HCT116 (cell line): ENCODE measurements at regions not wholly inside any gene's neighbourhood (a gene's known extent, or its start where the extent isn't known, plus 50 kb on each side); places are given as distances from the start of the nearest gene placed in this dataset.

ENCODE experiments used
- ATAC-seq: fragments of 200-7000 bp; cut with Tn5 transposase; 2 replicates; pipeline ENCODE4 v1.9.1; 2020; ENCODE audit warnings: mild to moderate bottlenecking, moderate library complexity
- BruUV-seq: library from RNA; stranded (reverse); fragments of 400-500 nt; replicated peaks from 2 replicates; lab custom pipeline; 2021; lab: Mats Ljungman, UMichigan
- CTCF ChIA-PET: fragments of 300-600 bp; sonication (Branson Sonifier 250); formaldehyde crosslinking; loops from one replicate; lab custom pipeline; 2021; ENCODE audit warnings: antibody characterized with exemption; lab: Charles Lee
- POLR2A ChIA-PET: fragments of 300-600, 350-600 bp; sonication (Branson Sonifier 250); formaldehyde crosslinking; loops from one replicate; lab custom pipeline; 2021; ENCODE audit warnings: antibody characterized with exemption; lab: Charles Lee
- RAD21 ChIA-PET, 2 experiments: fragments of 300-600 bp; sonication (Branson Sonifier 250); formaldehyde crosslinking; loops; one replicate each; lab custom pipeline; 2023; ENCODE audit warnings: low total read pairs in 2 of 2; ENCODE audit not compliant: uncharacterized antibody in 2 of 2, unreplicated experiment in 2 of 2, low non-redundant PET in 1 of 2; lab: Charles Lee
- DNase-seq: peaks from one replicate; pipeline ENCODE4 v3.0.0-alpha.2; 2010; ENCODE audit warnings: low read depth, low spot score
- H2AFZ ChIP-seq: fragments of 200-600 bp; shearing (Covaris generic), sonication (generic); 2 replicates; pipeline ENCODE4 v1.6.1; 2017; ENCODE audit warnings: low read depth, mixed run types, mixed read lengths, antibody characterized with exemption, low read length; ENCODE audit not compliant: poor library complexity, severe bottlenecking
- H3K27ac ChIP-seq: 2 replicates; pipeline ENCODE4 v1.5.1; 2012; ENCODE audit warnings: low read depth, low read length
- H3K27me3 ChIP-seq: fragments of 200-600 bp; sonication (generic); 2 replicates; pipeline ENCODE4 v1.6.1; 2016; ENCODE audit warnings: mixed run types, low read length, mixed read lengths; ENCODE audit not compliant: insufficient read depth
- H3K36me3 ChIP-seq, 2 experiments: fragments of 200-500 bp in 1 of 2; fragments of 200-600 bp in 1 of 2; sonication (Bioruptor generic) in 1 of 2; sonication (generic) in 1 of 2; 2 replicates each; pipeline versions ENCODE4 v1.5.1 to v1.6.1; 2014 to 2016; ENCODE audit warnings: low read length in 2 of 2, inconsistent platforms in 1 of 2, mixed read lengths in 1 of 2, mixed run types in 1 of 2; ENCODE audit not compliant: insufficient read depth in 2 of 2, control insufficient read depth in 1 of 2
- H3K4me1 ChIP-seq, 2 experiments: fragments of 200-600 bp in 1 of 2; sonication (generic) in 1 of 2; 2 replicates each; pipeline versions ENCODE4 v1.5.1 to v1.6.1; 2012 to 2017; ENCODE audit warnings: low read length in 2 of 2, inconsistent platforms in 1 of 2, mild to moderate bottlenecking in 1 of 2, mixed read lengths in 1 of 2, mixed run types in 1 of 2, moderate library complexity in 1 of 2; ENCODE audit not compliant: insufficient read depth in 2 of 2, control insufficient read depth in 1 of 2
- H3K4me2 ChIP-seq: fragments of 200-600 bp; sonication (generic); 2 replicates; pipeline ENCODE4 v1.6.1; 2017; ENCODE audit warnings: mixed run types, low read length, mixed read lengths
- H3K4me3 ChIP-seq, 2 experiments: fragments of 200-600 bp in 1 of 2; sonication (generic) in 1 of 2; replicated peaks in 1 of 2; 2 replicates each; pipeline ENCODE4 v1.5.1; 2011 to 2016; ENCODE audit warnings: low read length in 2 of 2, control low read depth in 1 of 2, low read depth in 1 of 2, mild to moderate bottlenecking in 1 of 2, mixed read lengths in 1 of 2, mixed run types in 1 of 2
- H3K79me2 ChIP-seq: fragments of 200-600 bp; sonication (generic); 2 replicates; pipeline ENCODE4 v1.6.1; 2017; ENCODE audit warnings: mild to moderate bottlenecking, mixed run types, low read length, moderate library complexity, mixed read lengths; ENCODE audit not compliant: insufficient read depth
- H3K9ac ChIP-seq: fragments of 200-600 bp; sonication (generic); 2 replicates; pipeline ENCODE4 v1.6.1; 2016; ENCODE audit warnings: low read length, mixed read lengths
- H3K9me2 ChIP-seq: fragments of 200-600 bp; sonication (generic), shearing (Covaris generic); 2 replicates; pipeline ENCODE4 v1.6.1; 2017; ENCODE audit warnings: mixed run types, mild to moderate bottlenecking, moderate library complexity; ENCODE audit not compliant: insufficient read depth
- H3K9me3 ChIP-seq, 2 experiments: fragments of 200-500 bp in 1 of 2; fragments of 200-600 bp in 1 of 2; sonication (Bioruptor generic) in 1 of 2; sonication (generic) in 1 of 2; 2 replicates each; pipeline ENCODE4 v1.6.1; 2014 to 2017; ENCODE audit warnings: low read length in 2 of 2, mixed read lengths in 2 of 2, inconsistent platforms in 1 of 2, low read depth in 1 of 2, mild to moderate bottlenecking in 1 of 2, mixed run types in 1 of 2, moderate library complexity in 1 of 2; ENCODE audit not compliant: control insufficient read depth in 1 of 2, insufficient read depth in 1 of 2
- H4K20me1 ChIP-seq: fragments of 200-600 bp; sonication (generic), shearing (Covaris generic); 2 replicates; pipeline ENCODE4 v1.6.1; 2017; ENCODE audit warnings: mixed run types, mild to moderate bottlenecking, moderate library complexity; ENCODE audit not compliant: insufficient read depth
- CTCF ChIP-seq, 3 experiments: fragments of 200-600 bp in 1 of 3; sonication (generic) in 1 of 3; IDR thresholded peaks in 2 of 3; conservative IDR thresholded peaks in 1 of 3; 2 replicates each; pipeline ENCODE4 v1.5.1; 2012 to 2017; ENCODE audit warnings: low read depth in 2 of 3, low read length in 2 of 3, antibody characterized with exemption in 1 of 3, borderline replicate concordance in 1 of 3, control low read depth in 1 of 3, mild to moderate bottlenecking in 1 of 3, mixed read lengths in 1 of 3, mixed run types in 1 of 3, moderate library complexity in 1 of 3; ENCODE audit not compliant: insufficient read depth in 1 of 3
- FOSL1 ChIP-seq: IDR thresholded peaks from 2 replicates; pipeline ENCODE4 v1.6.1; 2012; ENCODE audit warnings: low read depth
- POLR2AphosphoS5 ChIP-seq: IDR thresholded peaks from 2 replicates; pipeline ENCODE4 v1.6.1; 2011; ENCODE audit warnings: mild to moderate bottlenecking, low read depth, low read length, moderate library complexity
- RAD21 ChIP-seq: IDR thresholded peaks from 2 replicates; pipeline ENCODE4 v1.6.1; 2012; ENCODE audit warnings: low read depth, mild to moderate bottlenecking
- REST ChIP-seq: IDR thresholded peaks from 2 replicates; pipeline ENCODE4 v1.6.1; 2012; ENCODE audit warnings: low read depth
- SRF ChIP-seq: IDR thresholded peaks from 2 replicates; pipeline ENCODE4 v1.6.1; 2012; ENCODE audit warnings: low read depth
- TCF7L2 ChIP-seq: IDR thresholded peaks from 2 replicates; pipeline ENCODE4 v1.7.0; 2011; ENCODE audit warnings: borderline replicate concordance, inconsistent platforms; ENCODE audit not compliant: insufficient read depth, insufficient read length; ENCODE audit errors: extremely low read depth
- YY1 ChIP-seq: IDR thresholded peaks from 2 replicates; pipeline ENCODE4 v1.6.1; 2011; ENCODE audit warnings: low read length, low read depth, moderate library complexity, mild to moderate bottlenecking; ENCODE audit not compliant: insufficient replicate concordance; ENCODE audit errors: extremely low read depth
- intact Hi-C: fragments of 100-400 bp; cut with micrococcal nuclease; formaldehyde crosslinking; loops from 2 replicates; pipeline ENCODE4 v1.10.0; 2022
- TF ChIP-seq, protein P1 (sequence below): IDR thresholded peaks from 2 replicates; pipeline ENCODE4 v1.6.1; 2012
- TF ChIP-seq, protein P2 (sequence below): IDR thresholded peaks from 2 replicates; pipeline ENCODE4 v1.6.1; 2011; ENCODE audit warnings: mild to moderate bottlenecking, low read length, moderate library complexity; ENCODE audit not compliant: insufficient replicate concordance; ENCODE audit errors: extremely low read depth

DNA sequence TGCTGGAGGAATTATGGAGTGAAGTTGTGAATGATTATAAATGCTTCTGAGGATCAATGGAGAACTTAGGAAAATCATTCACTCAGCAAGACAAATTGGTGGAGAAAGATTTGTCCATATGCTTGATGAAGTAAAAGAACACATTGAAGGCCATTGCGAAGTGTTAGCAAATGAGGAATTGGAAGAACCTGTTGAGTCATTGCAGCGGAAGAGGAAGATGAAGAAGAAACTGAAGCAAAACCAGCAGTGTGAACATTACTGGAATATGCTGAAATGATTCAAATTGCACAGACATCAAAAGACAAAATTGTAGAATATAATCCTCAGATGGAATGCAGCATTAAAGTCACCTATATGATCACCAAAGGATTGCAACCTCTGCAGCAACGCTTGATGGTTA lies 168.1 kb downstream of the ADAMTS15 start:
- no peak overlapping the region for H3K9ac ChIP-seq
- H3K4me2 ChIP-seq = no peak overlapping the region
- H3K4me3 ChIP-seq = no peak overlapping the region
- BruUV-seq = no TSS peak
- no peaks in the 10 kb centered on the region for H3K79me2 ChIP-seq
- intact Hi-C loops = no loop called here
- TF ChIP-seq, protein P1, sequence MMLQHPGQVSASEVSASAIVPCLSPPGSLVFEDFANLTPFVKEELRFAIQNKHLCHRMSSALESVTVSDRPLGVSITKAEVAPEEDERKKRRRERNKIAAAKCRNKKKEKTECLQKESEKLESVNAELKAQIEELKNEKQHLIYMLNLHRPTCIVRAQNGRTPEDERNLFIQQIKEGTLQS = no peak
- TF ChIP-seq, protein P2, sequence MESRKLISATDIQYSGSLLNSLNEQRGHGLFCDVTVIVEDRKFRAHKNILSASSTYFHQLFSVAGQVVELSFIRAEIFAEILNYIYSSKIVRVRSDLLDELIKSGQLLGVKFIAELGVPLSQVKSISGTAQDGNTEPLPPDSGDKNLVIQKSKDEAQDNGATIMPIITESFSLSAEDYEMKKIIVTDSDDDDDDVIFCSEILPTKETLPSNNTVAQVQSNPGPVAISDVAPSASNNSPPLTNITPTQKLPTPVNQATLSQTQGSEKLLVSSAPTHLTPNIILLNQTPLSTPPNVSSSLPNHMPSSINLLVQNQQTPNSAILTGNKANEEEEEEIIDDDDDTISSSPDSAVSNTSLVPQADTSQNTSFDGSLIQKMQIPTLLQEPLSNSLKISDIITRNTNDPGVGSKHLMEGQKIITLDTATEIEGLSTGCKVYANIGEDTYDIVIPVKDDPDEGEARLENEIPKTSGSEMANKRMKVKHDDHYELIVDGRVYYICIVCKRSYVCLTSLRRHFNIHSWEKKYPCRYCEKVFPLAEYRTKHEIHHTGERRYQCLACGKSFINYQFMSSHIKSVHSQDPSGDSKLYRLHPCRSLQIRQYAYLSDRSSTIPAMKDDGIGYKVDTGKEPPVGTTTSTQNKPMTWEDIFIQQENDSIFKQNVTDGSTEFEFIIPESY = no peak
- no peak for TF ChIP-seq FOSL1
- no peaks in the 10 kb centered on the region; the same call in 1 of the 2 replicates for H3K9me2 ChIP-seq
- no peaks in the 10 kb centered on the region for H4K20me1 ChIP-seq
- no peaks in the 10 kb centered on the region for H3K9me3 ChIP-seq
- POLR2A ChIA-PET = no interaction called here
- RAD21 ChIA-PET = no interaction called here
- DNase-seq (no peak), ATAC-seq (no peak)
- H3K27ac ChIP-seq = no peak overlapping the region
- CTCF ChIA-PET = no interaction called here
- no peak overlapping the region for H2AFZ ChIP-seq
- no peaks in the 10 kb centered on the region for H3K36me3 ChIP-seq
- peaks cover 18% of the 10 kb centered on the region for H3K27me3 ChIP-seq
- H3K4me1 ChIP-seq = peaks cover 0 to 9% of the 10 kb centered on the region in 2 experiments; a peak in 1 of 4 replicates

- H3K9me3 ChIP-seq = no peaks in the 10 kb centered on the region
- H3K27ac ChIP-seq = no peak overlapping the region
- peaks cover 0 to 5% of the 10 kb centered on the region in 2 experiments; a peak in 1 of 4 replicates for H3K4me1 ChIP-seq
- ChIA-PET POLR2A (no interaction called here), RAD21 (no interaction called here), CTCF (no interaction called here)
- intact Hi-C loops = no loop called here
- H3K9me2 ChIP-seq = no peaks in the 10 kb centered on the region; the same call in 1 of the 2 replicates
- BruUV-seq = no TSS peak
- no peak overlapping the region for H2AFZ ChIP-seq
- H3K4me3 ChIP-seq = no peak overlapping the region
- peaks cover 20% of the 10 kb centered on the region for H3K27me3 ChIP-seq
- H4K20me1 ChIP-seq = no peaks in the 10 kb centered on the region
- no peak overlapping the region for H3K4me2 ChIP-seq
- no peaks in the 10 kb centered on the region for H3K79me2 ChIP-seq
- no peak overlapping the region for H3K9ac ChIP-seq
- H3K36me3 ChIP-seq = no peaks in the 10 kb centered on the region
- no peak for ATAC-seq
- DNase-seq = no peak
- TF ChIP-seq TCF7L2 (no peak), YY1 (no peak), CTCF (IDR thresholded peaks at IDR 0.05 in 2 of 3, conservative IDR thresholded peaks at IDR 0.05 in 1 of 3; ENCODE audit: borderline replicate concordance in 1 of 3, insufficient read depth in 1 of 3, low read depth in 2 of 3, low read length in 2 of 3) (no peak), FOSL1 (no peak), REST (no peak), RAD21 (no peak), POLR2AphosphoS5 (no peak), SRF (no peak)
- TF ChIP-seq, protein P1 = no peak
These were observed 168.6 kb downstream of the ADAMTS15 start for GRCh38 chr11:130617001-130617400.
